ENCODE measurements at regions not wholly inside any gene's neighbourhood (a gene's known extent, or its start where the extent isn't known, plus 50 kb on each side); places are given as distances from the start of the nearest gene placed in this dataset.
"Not testable (repeated sequence)": the region's sequence is repeated elsewhere in the genome, so short reads cannot be mapped to it uniquely, and the experiment has no call there.

DNA sequence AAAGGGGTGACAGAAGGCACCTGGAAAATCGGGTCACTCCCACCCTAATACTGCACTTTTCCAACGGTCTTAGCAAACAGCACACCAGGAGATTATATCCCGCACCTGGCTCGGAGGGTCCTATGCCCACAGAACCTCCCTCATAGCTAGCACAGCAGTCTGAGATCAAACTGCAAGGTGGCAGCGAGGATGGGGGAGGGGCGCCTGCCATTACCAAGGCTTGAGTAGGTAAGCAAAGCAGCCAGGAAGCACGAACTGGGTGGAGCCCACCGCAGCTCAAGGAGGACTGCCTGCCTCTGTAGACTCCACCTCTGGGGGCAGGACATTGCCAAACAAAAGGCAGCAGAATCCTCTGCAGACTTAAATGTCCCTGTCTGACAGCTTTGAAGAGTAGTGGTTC, 101.8 kb downstream of the TBX20 start:
- intact Hi-C loops (cut with micrococcal nuclease) = not testable (repeated sequence)

DNA sequence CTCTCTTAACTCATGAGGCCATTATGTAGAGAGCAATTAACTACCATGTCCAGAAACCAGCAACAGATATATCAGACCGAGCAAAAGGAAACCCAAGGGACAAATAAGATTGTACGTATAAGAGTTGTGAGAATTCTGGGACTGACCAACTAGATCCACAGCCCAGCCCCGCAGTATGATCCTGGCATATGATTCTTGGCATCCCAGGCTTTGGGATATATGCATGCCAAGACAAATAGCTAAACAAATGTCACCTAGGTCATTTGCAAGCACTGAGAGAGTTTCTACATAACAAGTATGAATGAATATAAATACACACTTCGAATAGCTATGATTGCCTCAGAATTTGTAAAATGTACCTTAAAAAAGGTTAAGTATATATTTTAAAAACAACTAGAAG, 105.9 kb downstream of the TBX20 start:
- intact Hi-C loops (cut with micrococcal nuclease) = not testable (repeated sequence)

DNA sequence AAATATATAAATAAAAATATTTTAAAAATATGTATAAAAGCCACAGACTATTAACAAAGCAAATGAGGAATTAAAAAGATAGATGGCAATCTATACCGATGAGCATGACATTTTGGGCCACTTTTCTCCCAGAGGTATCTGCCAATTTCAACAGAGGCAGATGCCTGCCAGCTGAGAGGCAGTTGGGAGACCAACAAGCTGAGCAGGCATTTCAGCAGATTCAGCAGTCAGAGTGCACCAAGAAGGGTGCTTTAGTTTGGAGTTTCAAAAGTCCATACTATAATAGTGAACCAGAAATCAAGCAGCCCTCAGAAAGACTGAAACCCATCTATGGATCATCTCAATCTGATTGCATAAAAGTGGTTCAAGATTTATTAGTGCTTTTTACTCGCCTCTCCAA, 104.8 kb upstream of the DPY19L1 start:
- intact Hi-C loops (cut with micrococcal nuclease) = not testable (repeated sequence)

DNA sequence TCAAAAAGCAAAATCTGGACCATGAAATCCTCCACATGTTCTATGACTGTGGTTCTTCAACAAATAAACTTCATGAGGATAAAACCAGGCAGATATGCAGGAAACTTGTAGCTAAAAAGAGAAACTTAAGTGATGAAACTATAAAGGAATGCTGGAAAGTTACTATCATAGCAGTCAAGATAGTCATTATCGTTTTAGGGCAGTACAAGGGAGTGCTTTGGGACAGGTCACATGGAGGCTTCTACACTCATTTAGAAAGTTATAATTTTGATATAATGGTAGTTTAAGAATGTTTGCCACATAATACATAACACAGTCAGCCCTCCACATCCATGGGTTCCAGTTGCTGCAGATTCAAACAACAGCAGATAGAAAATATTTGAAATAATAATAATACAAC, 102.0 kb upstream of the DPY19L1 start:
- intact Hi-C loops (cut with micrococcal nuclease) = not testable (repeated sequence)

DNA sequence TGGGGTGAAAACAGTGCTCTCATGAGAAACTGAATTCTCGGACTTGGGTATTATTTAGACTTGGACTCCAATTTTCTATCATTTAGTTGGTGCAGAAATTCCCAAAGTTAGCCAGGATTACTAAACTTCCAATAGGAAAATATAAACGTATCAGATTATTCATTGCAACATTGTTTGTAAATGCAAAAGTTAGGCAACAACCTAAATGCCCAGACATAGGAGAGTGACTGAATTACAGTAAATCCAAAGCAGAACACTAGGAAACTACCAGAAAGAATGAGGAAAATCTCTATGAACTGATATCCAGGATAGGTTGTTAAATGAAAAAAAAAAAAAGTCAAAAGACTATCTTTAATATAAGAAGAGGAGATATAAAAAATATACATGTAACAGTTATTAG, 96.2 kb upstream of the DPY19L1 start:
- intact Hi-C loops (cut with micrococcal nuclease) = not testable (repeated sequence)

DNA sequence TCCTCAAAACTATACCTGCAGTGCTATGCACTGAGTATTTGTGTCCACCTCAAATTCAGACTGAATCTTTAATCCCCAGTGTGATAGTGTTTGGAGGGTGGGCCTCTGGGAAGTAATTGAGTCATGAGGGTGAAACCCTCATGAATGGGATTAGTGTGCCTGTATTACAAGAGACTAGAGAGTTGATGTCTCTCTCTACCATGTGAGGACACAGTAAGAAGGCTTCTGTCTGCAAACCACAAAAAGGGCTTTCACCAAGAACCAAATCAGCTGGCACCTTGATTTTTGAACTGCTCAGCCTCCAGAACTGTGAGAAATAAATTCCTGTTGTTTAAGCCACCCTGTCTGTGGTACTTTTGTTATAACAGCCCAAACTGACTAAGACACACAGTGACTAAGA, 95.7 kb upstream of the DPY19L1 start:
- intact Hi-C loops (cut with micrococcal nuclease) = not testable (repeated sequence)

DNA sequence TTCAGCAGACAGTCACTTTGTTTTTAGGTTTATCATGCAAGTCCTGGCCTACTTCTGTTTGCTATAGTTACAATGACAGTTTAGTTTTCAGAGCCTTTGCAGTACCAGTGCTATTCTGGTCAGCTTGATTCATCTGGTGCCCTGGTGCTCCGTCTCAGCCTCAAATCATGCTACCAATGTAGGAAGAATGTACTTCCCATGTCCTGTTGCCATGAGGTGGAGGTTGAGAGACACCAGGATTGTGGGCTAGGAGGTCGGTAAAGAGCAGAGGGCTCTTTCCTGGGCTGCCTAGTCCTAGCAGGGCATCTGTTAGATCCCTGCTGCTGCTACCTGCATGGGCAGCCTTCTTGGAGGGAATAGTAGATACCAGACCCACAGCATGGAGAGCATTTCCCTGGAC, 91.4 kb upstream of the DPY19L1 start:
- intact Hi-C loops (cut with micrococcal nuclease) = not testable (repeated sequence)

DNA sequence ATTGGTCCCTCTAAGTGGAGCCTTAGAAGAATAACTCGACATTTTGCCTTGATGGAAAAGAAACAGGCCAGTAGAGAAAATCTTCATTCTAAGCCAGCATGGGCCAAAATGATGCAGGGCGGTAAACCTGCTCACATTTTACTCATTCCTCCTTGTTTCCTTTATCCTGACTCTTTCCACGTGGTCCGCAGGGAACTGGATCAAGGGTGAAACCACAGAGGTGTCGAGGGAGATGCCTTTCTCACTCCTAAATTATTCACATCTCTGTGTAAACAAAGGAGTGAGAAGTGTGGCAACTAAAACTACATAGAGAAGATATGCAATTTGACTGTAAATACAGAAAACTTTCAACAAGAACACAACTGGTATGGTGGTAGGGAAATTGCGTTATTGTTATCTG, 81.2 kb upstream of the DPY19L1 start:
- intact Hi-C loops (cut with micrococcal nuclease) = not testable (repeated sequence)

DNA sequence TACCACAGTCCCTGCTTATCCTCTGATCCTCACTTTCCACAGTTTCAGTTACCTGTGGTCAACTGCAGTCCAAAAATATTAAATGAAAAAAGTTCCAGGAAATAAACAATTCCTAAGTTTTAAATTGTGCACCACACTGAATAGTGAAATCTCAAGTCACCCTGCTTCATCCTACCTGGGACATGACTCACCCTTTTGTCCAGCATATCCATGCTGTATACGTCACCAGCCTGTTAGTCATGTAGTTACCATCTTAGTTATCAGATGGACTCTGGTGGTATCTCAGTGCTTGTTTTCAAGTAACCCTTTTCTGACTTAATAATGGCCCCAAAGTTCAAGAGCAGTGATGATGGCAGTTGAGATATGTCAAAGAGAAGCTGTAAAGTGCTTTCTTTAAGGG, 69.4 kb upstream of the DPY19L1 start:
- intact Hi-C loops (cut with micrococcal nuclease) = loop anchor here (10.0 kb wide), 1 partner anchor 682 kb away; no protein-coding TSS in a partner anchor

DNA sequence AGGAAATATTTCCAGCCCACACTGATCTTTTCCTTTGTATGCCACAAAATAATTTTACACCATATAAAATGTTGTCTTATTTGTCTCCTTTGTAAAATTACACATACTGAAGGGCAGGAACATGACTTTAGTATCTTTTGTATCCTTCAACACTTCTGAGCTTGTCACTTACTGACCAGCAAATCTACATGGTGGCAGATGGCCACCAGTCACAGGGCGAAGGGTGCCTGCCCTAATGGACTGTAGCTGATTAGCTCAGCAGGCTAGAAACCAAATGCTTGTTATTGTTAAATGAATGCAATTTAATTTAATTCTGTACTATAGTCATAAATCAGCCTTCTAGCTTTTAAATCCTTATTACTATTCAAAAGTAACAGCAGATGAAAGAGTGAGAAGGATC, 68.2 kb upstream of the DPY19L1 start:
- intact Hi-C loops (cut with micrococcal nuclease) = loop anchor here (10.0 kb wide), 1 partner anchor 681 kb away; no protein-coding TSS in a partner anchor

DNA sequence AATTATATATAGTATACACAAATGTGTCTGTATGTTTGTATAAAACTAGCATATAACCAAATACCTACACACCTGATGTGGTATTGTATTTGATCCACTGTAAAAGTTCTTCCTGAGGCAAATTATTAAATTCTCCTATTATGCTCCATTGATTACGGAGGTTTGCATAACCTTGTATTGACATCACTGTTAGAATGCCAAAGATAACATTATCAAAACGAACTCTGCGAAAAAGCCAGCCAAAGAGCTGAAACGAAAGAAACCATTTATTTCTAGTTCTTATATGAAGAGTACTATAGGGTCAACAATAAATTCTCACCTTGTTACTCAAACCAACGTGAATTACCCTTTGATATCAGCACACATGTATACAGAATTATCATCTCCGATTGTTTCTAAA, 65.6 kb upstream of the DPY19L1 start:
- intact Hi-C loops (cut with micrococcal nuclease) = loop anchor here (10.0 kb wide), 1 partner anchor 678 kb away; no protein-coding TSS in a partner anchor

DNA sequence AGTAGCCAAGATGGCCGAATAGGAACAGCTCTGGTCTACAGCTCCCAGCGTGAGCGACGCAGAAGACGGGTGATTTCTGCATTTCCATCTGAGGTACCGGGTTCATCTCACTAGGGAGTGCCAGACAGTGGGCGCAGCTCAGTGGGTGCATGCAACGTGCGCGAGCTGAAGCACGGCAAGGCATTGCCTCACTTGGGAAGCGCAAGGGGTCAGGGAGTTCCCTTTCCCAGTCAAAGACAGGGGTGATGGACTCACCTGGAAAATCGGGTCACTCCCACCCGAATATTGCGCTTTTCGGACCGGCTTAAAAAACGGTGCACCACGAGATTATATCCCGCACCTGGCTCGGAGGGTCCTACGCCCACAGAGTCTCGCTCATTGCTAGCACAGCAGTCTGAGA, 55.7 kb upstream of the DPY19L1 start:
- intact Hi-C loops (cut with micrococcal nuclease) = not testable (repeated sequence)

All from T-helper 1 cell treated with Interleukin-12 subunit alpha and Interleukin-12 subunit beta and Interleukin-4 antibody, amounts not matched to agents 30 ng/mL and 1 ng/mL, for 36 hours (primary cell).